Body of pancreas (tissue), 4 donors: ENCODE measurements at regions not wholly inside any gene's neighbourhood (a gene's known extent, or its start where the extent isn't known, plus 50 kb on each side); places are given as distances from the start of the nearest gene placed in this dataset.

ENCODE experiments used
- ATAC-seq: fragments of 150-250 bp; one replicate; pipeline ENCODE4 v1.9.1; 2016
- DNase-seq, 4 donors: peaks; one replicate each; pipeline ENCODE4 v3.0.0-alpha.2; 2019
- H3K27ac ChIP-seq, 4 donors: fragments of 200-600 bp; sonication (generic); 1 replicate in 3 of 4; 2 replicates in 1 of 4; pipeline versions ENCODE4 v1.5.1 to v1.6.1; 2016 to 2019; ENCODE audit warnings: mild to moderate bottlenecking in 1 of 4, mixed read lengths in 1 of 4, moderate library complexity in 1 of 4
- H3K27me3 ChIP-seq, 2 donors: fragments of 200-600 bp; sonication (generic); one replicate each; pipeline ENCODE4 v1.6.0; 2016; ENCODE audit warnings: mild to moderate bottlenecking in 1 of 2
- H3K36me3 ChIP-seq, 2 donors: fragments of 200-600 bp; sonication (generic); replicated peaks in 1 of 2; 2 replicates each; pipeline ENCODE4 v1.5.1; 2016; ENCODE audit warnings: low read depth in 2 of 2; ENCODE audit not compliant: insufficient read depth in 1 of 2
- H3K4me1 ChIP-seq: fragments of 200-600 bp; sonication (generic); one replicate; pipeline ENCODE4 v1.6.0; 2016
- H3K4me3 ChIP-seq, 2 donors: fragments of 200-600 bp; sonication (generic); 1 replicate in 1 of 2; 2 replicates in 1 of 2; pipeline ENCODE4 v1.5.1; 2016 to 2019
- H3K9me3 ChIP-seq, 3 donors: fragments of 200-600 bp; sonication (generic); 1 replicate in 2 of 3; 2 replicates in 1 of 3; pipeline ENCODE4 v1.5.1; 2016
- CTCF ChIP-seq, 7 experiments: fragments of 450-650 bp in 4 of 7; fragments of 200-600 bp in 3 of 7; sonication (generic) in 3 of 7; IDR thresholded peaks; one replicate each; pipeline ENCODE4 v1.5.1; 2016 to 2019; ENCODE audit warnings: antibody characterized with exemption in 7 of 7
- POLR2A ChIP-seq, 3 donors: fragments of 450-650 bp; IDR thresholded peaks; one replicate each; pipeline ENCODE4 v1.6.1; 2016; ENCODE audit warnings: antibody characterized with exemption in 3 of 3, mild to moderate bottlenecking in 2 of 3
- WGBS, 2 donors: methylation state at CpG; one replicate each; pipeline ENCODE4 v1.1.5; 2017; 5-methylcytosine and 5-hydroxymethylcytosine counted together
- intact Hi-C: fragments of 100-400 bp; cut with DNase I; formaldehyde crosslinking; loops from one replicate; pipeline ENCODE4 v1.15.1; 2023

DNA sequence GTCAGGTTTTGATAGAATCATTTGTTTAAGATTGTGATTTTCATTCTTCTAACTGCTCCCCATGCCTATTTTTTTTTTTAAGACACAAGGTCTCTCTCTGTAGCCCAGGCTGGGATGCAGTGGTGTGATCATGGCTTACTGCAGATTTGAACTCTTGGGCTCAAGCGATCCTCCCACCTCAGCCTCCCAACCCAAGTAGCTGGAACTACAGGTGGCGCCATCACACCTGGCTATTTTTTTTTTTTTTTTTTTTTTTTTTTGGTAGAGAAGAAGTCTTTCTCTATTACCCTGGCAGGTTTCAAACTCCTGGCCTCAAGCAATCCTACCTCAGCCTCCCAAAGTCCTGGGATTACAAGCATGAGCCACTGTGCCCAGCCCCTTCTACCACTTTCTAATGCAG is 223.3 kb downstream of the CBLN1 start:
- Histone ChIP-seq H3K27ac (no peak overlapping the region), H3K4me3 (no peak overlapping the region), H3K27me3 (no peaks in the 10 kb centered on the region), H3K4me1 (no peaks in the 10 kb centered on the region), H3K9me3 (no peaks in the 10 kb centered on the region), H3K36me3 (no peaks in the 10 kb centered on the region)
- WGBS, 2 donors: 71 to 78% methylated on average over 2 of the region's 2 CpGs
- no peak for DNase-seq
- ATAC-seq: no peak
- intact Hi-C loops: no loop called here
- no peak for TF ChIP-seq POLR2A (IDR thresholded peaks at IDR 0.05)
- TF ChIP-seq CTCF (IDR thresholded peaks at IDR 0.05): no peak

DNA sequence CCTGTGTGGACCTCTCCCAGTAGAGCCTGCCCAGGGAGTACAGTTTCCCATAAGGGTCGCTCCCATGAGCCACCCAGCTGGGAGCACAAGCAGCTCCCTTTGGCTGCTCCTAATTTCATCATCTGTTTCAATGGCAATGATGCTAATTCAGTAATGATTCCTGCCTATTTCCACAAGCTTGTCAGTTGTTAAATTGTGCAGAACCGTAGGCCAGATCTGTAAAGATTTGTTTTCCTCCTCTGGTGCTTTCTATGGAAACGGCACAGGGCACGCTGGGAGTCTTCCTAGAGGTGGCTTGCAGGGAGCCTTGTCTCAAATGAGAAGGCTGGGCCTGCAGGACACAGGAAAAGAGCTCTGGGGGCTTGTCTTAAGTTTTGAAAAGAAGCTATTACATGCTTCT is 223.7 kb downstream of the CBLN1 start:
- no peaks in the 10 kb centered on the region for H3K4me1 ChIP-seq
- no peak for ATAC-seq
- no peak overlapping the region for H3K4me3 ChIP-seq
- TF ChIP-seq CTCF (IDR thresholded peaks at IDR 0.05) (no peak), POLR2A (IDR thresholded peaks at IDR 0.05) (no peak)
- no peaks in the 10 kb centered on the region for H3K27me3 ChIP-seq
- no peak for DNase-seq
- intact Hi-C loops: no loop called here
- WGBS, 2 donors: 45 to 63% methylated on average over 4 of the region's 4 CpGs
- H3K9me3 ChIP-seq: no peaks in the 10 kb centered on the region
- no peaks in the 10 kb centered on the region for H3K36me3 ChIP-seq
- no peak overlapping the region for H3K27ac ChIP-seq

- Histone ChIP-seq H3K4me3 (no peak overlapping the region), H3K27ac (no peak overlapping the region), H3K36me3 (no peaks in the 10 kb centered on the region), H3K4me1 (no peaks in the 10 kb centered on the region), H3K9me3 (no peaks in the 10 kb centered on the region), H3K27me3 (no peaks in the 10 kb centered on the region)
- ATAC-seq: no peak
- no peak for TF ChIP-seq CTCF (IDR thresholded peaks at IDR 0.05)
- TF ChIP-seq POLR2A (IDR thresholded peaks at IDR 0.05): no peak
- WGBS, 2 donors: 51 to 68% methylated on average over 2 of the region's 2 CpGs
- no peak for DNase-seq
- intact Hi-C loops: no loop called here
Measured at GRCh38 chr16:49057391-49057790, 224.2 kb downstream of the CBLN1 start.

GRCh38 chr16:49056546-49056945 is 225.1 kb downstream of the CBLN1 start:
- Histone ChIP-seq H3K4me3 (no peak overlapping the region), H3K27me3 (no peaks in the 10 kb centered on the region), H3K27ac (no peak overlapping the region), H3K4me1 (no peaks in the 10 kb centered on the region), H3K9me3 (no peaks in the 10 kb centered on the region), H3K36me3 (no peaks in the 10 kb centered on the region)
- TF ChIP-seq POLR2A (IDR thresholded peaks at IDR 0.05): no peak
- no peak for TF ChIP-seq CTCF (IDR thresholded peaks at IDR 0.05)
- no peak for DNase-seq
- WGBS, 2 donors: 48 to 74% methylated on average over 4 to 5 of the region's 5 CpGs
- intact Hi-C loops: no loop called here
- ATAC-seq: no peak

DNA sequence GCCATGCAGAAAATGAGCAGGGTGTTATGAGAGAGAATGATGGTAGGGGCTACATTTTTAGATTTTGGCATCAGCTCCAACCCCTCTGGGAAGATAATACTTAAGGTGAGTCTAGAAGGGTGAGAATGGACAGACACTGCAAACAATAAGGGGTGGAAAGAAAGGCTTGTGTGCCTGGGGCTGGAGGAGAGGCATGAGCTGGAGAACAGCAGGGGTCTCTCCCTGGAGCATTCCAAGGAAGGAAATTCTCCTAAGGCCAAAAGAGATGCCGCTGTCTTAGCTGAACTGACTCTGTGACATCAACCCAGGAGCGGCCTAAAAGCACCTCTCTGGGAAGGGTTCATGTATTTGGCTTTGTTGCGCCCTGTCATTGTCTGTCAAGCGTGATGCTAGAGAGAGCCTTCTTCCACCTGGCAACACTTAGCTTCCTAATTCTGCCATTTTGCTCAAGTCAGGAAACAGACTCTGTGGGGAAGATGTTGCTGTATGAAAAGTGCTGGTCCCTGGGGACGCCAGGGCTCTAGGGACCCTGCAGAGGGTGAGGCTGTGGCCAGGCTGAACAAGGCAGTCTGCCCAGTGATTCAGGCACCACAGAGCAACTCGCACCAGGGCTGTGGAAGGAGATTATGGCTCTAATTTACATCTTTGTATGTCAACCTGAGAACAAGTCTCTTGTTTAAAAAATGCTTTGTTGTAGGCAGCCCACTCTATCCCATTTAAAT is 225.7 kb downstream of the CBLN1 start:
- 58 to 63% methylated on average over 5 to 6 of the region's 6 CpGs for WGBS, 2 donors
- Histone ChIP-seq H3K27ac (no peak overlapping the region), H3K9me3 (no peaks in the 10 kb centered on the region), H3K4me3 (no peak overlapping the region), H3K27me3 (no peaks in the 10 kb centered on the region), H3K4me1 (no peaks in the 10 kb centered on the region), H3K36me3 (no peaks in the 10 kb centered on the region)
- DNase-seq: no peak
- intact Hi-C loops: no loop called here
- no peak for ATAC-seq
- TF ChIP-seq CTCF (IDR thresholded peaks at IDR 0.05) (no peak), POLR2A (IDR thresholded peaks at IDR 0.05) (no peak)
